ENCODE measurements at regions not wholly inside any gene's neighbourhood (a gene's known extent, or its start where the extent isn't known, plus 50 kb on each side); places are given as distances from the start of the nearest gene placed in this dataset.

GRCh38 chr1:218538341-218538740, 193.2 kb downstream of the TGFB2 start:
- no peak overlapping the region for H3K27ac ChIP-seq
- no peaks in the 10 kb centered on the region for H3K27me3 ChIP-seq
- H3K4me3 ChIP-seq = no peak overlapping the region
- DNase-seq (ENCODE audit: low spot score) = no peak
- no peaks in the 10 kb centered on the region for H3K9me3 ChIP-seq
- no peaks in the 10 kb centered on the region for H3K36me3 ChIP-seq
- TF ChIP-seq CTCF (IDR thresholded peaks at IDR 0.05) = no peak
- no peaks in the 10 kb centered on the region for H3K4me1 ChIP-seq

GRCh38 chr1:218546314-218546713, 201.2 kb downstream of the TGFB2 start:
- no peaks in the 10 kb centered on the region for H3K36me3 ChIP-seq
- no peak overlapping the region for H3K4me3 ChIP-seq
- no peaks in the 10 kb centered on the region for H3K4me1 ChIP-seq
- H3K27me3 ChIP-seq = no peaks in the 10 kb centered on the region
- H3K27ac ChIP-seq = no peak overlapping the region
- no peaks in the 10 kb centered on the region for H3K9me3 ChIP-seq
- no peak for TF ChIP-seq CTCF (IDR thresholded peaks at IDR 0.05)
- DNase-seq (ENCODE audit: low spot score) = no peak

- DNase-seq (ENCODE audit: low spot score) = no peak
- H3K27ac ChIP-seq = no peak overlapping the region
- H3K4me1 ChIP-seq = no peaks in the 10 kb centered on the region
- H3K27me3 ChIP-seq = no peaks in the 10 kb centered on the region
- no peak overlapping the region for H3K4me3 ChIP-seq
- H3K36me3 ChIP-seq = no peaks in the 10 kb centered on the region
- TF ChIP-seq CTCF (IDR thresholded peaks at IDR 0.05) = no peak
- no peaks in the 10 kb centered on the region for H3K9me3 ChIP-seq
Measured at GRCh38 chr1:218547957-218548730, 203.0 kb downstream of the TGFB2 start.

- no peak for DNase-seq (ENCODE audit: low spot score)
- no peak overlapping the region for H3K4me3 ChIP-seq
- H3K27me3 ChIP-seq = no peaks in the 10 kb centered on the region
Measured at GRCh38 chr1:218548764-218549163, 203.6 kb downstream of the TGFB2 start.

GRCh38 chr1:218553197-218553596, 208.1 kb downstream of the TGFB2 start:
- no peak for DNase-seq (ENCODE audit: low spot score)
- TF ChIP-seq CTCF (IDR thresholded peaks at IDR 0.05) = no peak
- H3K4me1 ChIP-seq = no peaks in the 10 kb centered on the region
- H3K36me3 ChIP-seq = no peaks in the 10 kb centered on the region
- no peak overlapping the region for H3K4me3 ChIP-seq
- no peaks in the 10 kb centered on the region for H3K9me3 ChIP-seq
- no peak overlapping the region for H3K27ac ChIP-seq
- H3K27me3 ChIP-seq = no peaks in the 10 kb centered on the region

More at GRCh38 chr1:218548764-218549163, 203.6 kb downstream of the TGFB2 start:
- no peaks in the 10 kb centered on the region for H3K36me3 ChIP-seq
- no peak overlapping the region for H3K27ac ChIP-seq
- H3K9me3 ChIP-seq = no peaks in the 10 kb centered on the region
- no peaks in the 10 kb centered on the region for H3K4me1 ChIP-seq
- no peak for TF ChIP-seq CTCF (IDR thresholded peaks at IDR 0.05)

- no peaks in the 10 kb centered on the region for H3K9me3 ChIP-seq
- no peaks in the 10 kb centered on the region for H3K4me1 ChIP-seq
- TF ChIP-seq CTCF (IDR thresholded peaks at IDR 0.05) = no peak
- H3K36me3 ChIP-seq = no peaks in the 10 kb centered on the region
- DNase-seq (ENCODE audit: low spot score) = no peak
- H3K27ac ChIP-seq = no peak overlapping the region
- H3K4me3 ChIP-seq = no peak overlapping the region
- H3K27me3 ChIP-seq = no peaks in the 10 kb centered on the region
Measured at GRCh38 chr1:218556016-218556415, 210.9 kb downstream of the TGFB2 start.
